GM19043 (cell line): ENCODE measurements at regions not wholly inside any gene's neighbourhood (a gene's known extent, or its start where the extent isn't known, plus 50 kb on each side); places are given as distances from the start of the nearest gene placed in this dataset.
A peak's percentile ranks its signal among the peaks of the same experiment; 100 is the strongest.
"Not testable (repeated sequence)": the region's sequence is repeated elsewhere in the genome, so short reads cannot be mapped to it uniquely, and the experiment has no call there.

Source experiments
- ATAC-seq: cut with Tn5 transposase; IDR thresholded peaks from one replicate; pipeline ENCODE4 v1.9.1; 2021; ENCODE audit warnings: low read depth; ENCODE audit not compliant: unreplicated experiment

- not testable (repeated sequence) for ATAC-seq
Measured at GRCh38 chr2:90179591-90179990, 1488.1 kb downstream of the RPIA start.

GRCh38 chr2:90207454-90208058 is 1516.1 kb downstream of the RPIA start:
- ATAC-seq = peak; percentile 57

- ATAC-seq = no peak
Measured at GRCh38 chr2:90209009-90209408, 1517.5 kb downstream of the RPIA start.

DNA sequence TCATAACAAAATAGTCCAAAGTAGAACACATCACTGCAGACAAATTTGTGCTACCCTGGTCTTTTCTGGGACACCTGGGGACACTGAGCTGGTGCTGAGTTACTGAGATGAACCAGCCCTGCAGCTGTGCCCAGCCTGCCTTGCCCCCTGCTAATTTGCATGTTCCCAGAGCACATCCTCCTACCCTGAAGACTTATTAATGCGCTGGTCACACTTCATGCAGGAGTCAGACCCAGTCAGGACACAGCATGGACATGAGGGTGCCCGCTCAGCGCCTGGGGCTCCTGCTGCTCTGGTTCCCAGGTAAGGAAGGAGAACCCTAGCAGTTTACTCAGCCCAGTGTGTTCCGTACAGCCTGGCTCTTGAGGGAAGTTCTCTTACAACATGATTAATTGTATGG is 1518.3 kb downstream of the RPIA start:
- ATAC-seq = no peak

DNA sequence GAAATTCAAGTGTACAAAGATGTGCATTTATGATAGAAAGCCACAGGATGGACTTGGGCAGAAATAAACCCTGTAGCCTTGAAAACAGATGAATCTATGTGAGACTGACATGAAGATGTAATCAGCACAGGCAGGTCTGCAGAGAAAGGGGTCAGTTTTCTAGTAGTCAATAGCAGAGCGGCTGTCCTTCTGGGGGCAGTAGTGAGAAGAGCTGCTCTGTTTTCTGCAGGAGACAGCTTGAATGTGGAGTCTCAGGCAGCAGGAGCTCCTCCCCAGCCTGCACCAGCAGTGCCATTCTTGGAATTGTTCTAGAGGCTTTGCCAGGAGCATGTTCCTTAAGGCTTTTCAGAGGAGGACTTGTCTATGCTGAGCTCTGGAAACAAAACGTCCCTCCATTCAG is 1524.4 kb downstream of the RPIA start:
- ATAC-seq = not testable (repeated sequence)

DNA sequence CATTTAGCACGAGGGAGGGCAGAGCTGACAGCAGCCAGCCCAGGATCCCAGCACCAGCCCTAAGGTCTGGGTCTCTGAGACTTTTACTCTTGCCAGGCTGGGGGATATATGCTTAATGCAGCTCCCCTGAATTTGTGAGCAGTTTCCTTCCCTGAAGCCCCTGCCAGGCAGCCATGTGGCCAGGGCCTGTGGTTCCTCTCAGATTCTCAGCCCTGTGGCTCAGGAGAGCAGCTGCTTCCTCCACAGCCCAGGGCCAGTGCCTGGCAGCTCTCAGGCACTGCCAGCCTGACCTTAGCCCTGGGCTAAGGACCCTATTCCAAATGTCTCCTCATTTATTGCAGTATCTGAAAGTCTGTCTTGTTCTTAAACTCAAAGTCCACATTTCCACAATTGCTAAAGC is 1525.3 kb downstream of the RPIA start:
- ATAC-seq = not testable (repeated sequence)

GRCh38 chr2:90218534-90218933 is 1527.1 kb downstream of the RPIA start:
- not testable (repeated sequence) for ATAC-seq

DNA sequence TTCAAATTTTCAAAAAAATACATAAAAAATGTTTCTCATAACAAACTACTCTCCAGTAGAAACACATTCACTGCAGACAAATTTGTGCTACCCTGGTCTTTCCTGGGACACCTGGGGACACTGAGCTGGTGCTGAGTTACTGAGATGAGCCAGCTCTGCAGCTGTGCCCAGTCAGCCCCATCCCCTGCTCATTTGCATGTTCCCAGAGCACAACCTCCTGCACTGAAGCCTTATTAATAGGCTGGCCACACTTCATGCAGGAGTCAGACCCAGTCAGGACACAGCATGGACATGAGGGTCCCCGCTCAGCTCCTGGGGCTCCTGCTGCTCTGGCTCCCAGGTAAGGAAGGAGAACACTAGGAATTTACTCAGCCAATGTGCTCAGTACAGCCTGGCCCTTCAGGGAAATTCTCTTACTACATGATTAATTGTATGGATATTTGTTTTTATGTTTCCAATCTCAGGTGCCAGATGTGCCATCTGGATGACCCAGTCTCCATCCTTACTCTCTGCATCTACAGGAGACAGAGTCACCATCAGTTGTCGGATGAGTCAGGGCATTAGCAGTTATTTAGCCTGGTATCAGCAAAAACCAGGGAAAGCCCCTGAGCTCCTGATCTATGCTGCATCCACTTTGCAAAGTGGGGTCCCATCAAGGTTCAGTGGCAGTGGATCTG is 1529.3 kb downstream of the RPIA start:
- not testable (repeated sequence) for ATAC-seq

DNA sequence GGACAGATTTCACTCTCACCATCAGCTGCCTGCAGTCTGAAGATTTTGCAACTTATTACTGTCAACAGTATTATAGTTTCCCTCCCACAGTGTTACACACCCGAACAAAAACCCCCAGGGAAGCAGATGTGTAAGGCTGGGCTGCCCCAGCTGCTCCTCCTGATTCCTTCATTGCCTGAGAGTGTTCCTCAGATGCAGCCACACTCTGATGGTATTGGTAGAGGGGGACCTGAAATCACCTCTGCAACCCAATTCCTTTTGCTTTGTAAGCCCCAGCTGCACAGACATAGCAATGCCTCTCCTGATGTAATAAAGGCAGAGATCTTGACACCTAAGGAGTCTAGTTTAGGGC is 1529.8 kb downstream of the RPIA start:
- no peak for ATAC-seq

DNA sequence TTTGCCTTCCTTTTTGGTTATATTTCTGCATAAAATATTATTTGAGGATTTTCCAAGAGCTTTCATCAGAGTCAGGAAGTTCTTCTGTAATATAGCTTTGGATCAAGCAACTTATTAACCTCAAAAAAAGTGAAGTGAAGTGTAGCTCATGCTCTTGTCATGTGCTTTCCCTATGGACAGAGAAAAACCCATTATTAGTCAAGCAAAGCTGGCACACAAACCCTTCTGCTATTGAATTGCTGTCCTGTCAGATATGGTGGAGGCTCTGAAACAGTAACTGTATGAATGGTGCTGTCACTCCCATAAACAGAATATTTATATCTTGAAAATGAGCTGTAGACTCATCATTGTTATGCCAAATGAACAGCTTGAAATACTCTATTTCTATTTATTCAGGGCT is 1533.3 kb downstream of the RPIA start:
- ATAC-seq = not testable (repeated sequence)

- ATAC-seq = not testable (repeated sequence)
Measured at GRCh38 chr2:90226465-90227072, 1535.1 kb downstream of the RPIA start.

- ATAC-seq = not testable (repeated sequence)
Measured at GRCh38 chr2:90231199-90231598, 1539.7 kb downstream of the RPIA start.

- not testable (repeated sequence) for ATAC-seq
Measured at GRCh38 chr2:90235452-90235851, 1544.0 kb downstream of the RPIA start.

- ATAC-seq = not testable (repeated sequence)
Measured at GRCh38 chr2:90237923-90238361, 1546.5 kb downstream of the RPIA start.

DNA sequence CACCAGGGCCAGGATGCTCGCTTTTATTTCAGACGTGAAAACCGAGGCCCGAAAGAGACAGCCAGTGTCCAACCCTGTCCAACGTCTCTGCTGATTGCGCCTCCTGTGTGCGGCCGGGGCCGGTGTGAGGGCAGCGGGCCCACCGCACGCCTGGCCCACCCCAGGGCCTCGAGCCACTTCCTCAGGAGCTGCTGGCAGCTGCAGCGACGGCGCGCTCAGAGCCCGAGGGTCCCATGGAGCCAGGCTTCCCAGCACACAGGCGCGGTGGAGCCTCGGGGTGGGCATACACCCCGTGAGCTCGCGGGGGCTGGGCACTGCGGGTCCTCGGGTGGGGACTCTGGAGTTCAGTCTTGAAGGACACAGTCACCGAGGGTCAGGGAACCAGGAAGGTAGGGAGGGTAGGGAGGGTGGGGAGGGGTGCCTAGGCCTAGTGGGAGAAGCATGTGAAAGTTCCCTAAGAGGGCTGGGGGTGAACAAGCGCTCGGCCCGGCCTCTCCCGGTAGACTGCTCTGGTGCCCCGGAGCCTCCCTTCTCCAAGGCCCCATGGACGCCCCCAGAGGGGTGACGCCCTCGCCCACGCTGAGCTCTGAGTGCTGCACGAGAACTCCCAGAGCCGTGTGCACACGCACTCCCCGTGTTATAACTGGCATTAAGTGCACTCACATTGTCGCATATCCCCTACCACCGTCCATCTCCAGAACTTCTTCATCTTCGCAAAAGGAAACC is 1547.2 kb downstream of the RPIA start:
- ATAC-seq = not testable (repeated sequence)

- ATAC-seq = not testable (repeated sequence)
Measured at GRCh38 chr2:90239769-90240168, 1548.3 kb downstream of the RPIA start.

GRCh38 chr2:90244902-90245765 is 1553.7 kb downstream of the RPIA start:
- ATAC-seq = not testable (repeated sequence)

DNA sequence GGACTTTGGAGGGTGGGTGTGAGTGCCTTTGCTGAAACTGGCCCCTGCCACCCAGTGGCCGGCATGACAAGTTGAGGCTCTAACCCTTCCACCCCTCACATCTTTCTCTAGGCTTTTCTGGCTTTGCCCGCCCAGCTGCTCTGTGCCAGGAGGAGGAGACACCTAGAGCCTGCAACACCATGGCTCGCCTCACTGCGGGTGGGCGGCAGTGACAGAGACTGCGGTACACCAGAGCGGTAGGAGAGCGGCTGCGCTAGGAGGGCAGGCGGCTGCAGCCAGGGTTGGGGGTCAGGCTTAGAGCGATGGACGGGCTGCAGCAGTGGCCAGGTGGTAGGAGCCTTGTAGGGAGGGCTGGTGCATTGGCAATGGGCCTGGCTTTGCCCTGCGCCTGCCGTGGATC is 1556.9 kb downstream of the RPIA start:
- not testable (repeated sequence) for ATAC-seq

DNA sequence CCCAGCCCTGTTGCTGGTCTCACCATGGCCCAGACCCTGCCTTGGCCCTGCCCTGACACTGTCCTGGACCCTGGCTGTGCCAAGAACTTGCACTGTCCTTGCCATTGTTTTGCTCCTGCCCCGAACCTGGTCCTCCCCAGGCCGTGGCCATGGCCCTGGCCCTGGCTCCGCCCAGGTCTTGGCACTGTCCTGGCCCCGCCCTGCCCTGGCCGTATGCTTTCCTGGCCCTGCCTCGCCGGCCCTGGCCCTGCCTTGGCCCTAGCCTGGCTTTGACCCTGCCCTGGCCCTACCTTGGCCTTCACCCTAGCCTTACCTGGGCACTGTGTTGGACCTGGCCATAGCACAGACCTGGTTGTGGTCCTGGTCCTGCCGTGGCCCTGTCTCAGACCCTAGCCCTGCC is 1558.9 kb downstream of the RPIA start:
- not testable (repeated sequence) for ATAC-seq

DNA sequence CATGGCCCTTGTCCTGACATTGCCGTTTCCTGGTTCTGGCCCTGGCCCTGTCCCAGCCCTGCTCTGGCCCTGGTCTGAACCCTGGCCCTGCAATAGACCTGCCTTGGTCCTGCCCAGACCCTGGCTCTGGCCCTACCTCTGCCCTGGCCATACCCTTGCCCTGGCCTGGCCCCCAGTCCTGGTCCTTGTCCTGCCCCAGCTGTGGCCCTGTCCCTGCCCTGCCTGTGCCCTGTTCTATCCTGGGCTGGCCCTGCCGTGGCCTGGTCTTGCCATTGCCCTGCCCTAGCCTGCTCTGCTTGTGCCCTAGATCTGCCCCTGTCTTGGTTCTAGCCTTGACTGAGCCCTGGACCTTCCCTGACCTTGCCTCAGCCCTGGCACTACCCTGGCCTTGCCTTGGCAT is 1560.1 kb downstream of the RPIA start:
- ATAC-seq = not testable (repeated sequence)
